Cardiac muscle cell (in vitro differentiated cells and primary cell): ENCODE measurements at regions not wholly inside any gene's neighbourhood (a gene's known extent, or its start where the extent isn't known, plus 50 kb on each side); places are given as distances from the start of the nearest gene placed in this dataset.

Experiments
- DNase-seq, 2 donors: peaks; one replicate each; pipeline versions ENCODE4 v3.0.0 to v3.0.0-alpha.2; 2010 to 2017; ENCODE audit warnings: low read depth in 1 of 2, low spot score in 1 of 2
- H3K27ac ChIP-seq: fragments of 200-600 bp; sonication (generic); 2 replicates; pipeline ENCODE4 v1.5.1; 2016
- H3K27me3 ChIP-seq: fragments of 200-600 bp; sonication (generic); 2 replicates; pipeline ENCODE4 v1.6.0; 2016; ENCODE audit warnings: control low read depth
- H3K36me3 ChIP-seq: fragments of 200-600 bp; sonication (generic); 2 replicates; pipeline ENCODE4 v1.5.1; 2016; ENCODE audit warnings: control low read depth
- H3K4me1 ChIP-seq: fragments of 200-600 bp; sonication (generic); 2 replicates; pipeline ENCODE4 v1.8.1; 2017; ENCODE audit warnings: low read depth, mild to moderate bottlenecking, mixed run types
- H3K4me3 ChIP-seq: fragments of 200-600 bp; sonication (generic); 2 replicates; pipeline ENCODE4 v1.5.1; 2016; ENCODE audit warnings: mild to moderate bottlenecking
- H3K9me3 ChIP-seq: fragments of 200-600 bp; sonication (generic); 2 replicates; pipeline ENCODE4 v1.5.1; 2017; ENCODE audit warnings: low read depth, mild to moderate bottlenecking, control low read depth
- CTCF ChIP-seq: IDR thresholded peaks from 2 replicates; pipeline ENCODE4 v1.5.1; 2012; ENCODE audit warnings: low read depth, mild to moderate bottlenecking, low read length

GRCh38 chr9:29697011-29697410 is 2123.7 kb upstream of the C9orf72 start:
- no peak for TF ChIP-seq CTCF
- DNase-seq, result no peak
- H3K27ac ChIP-seq, result no peak overlapping the region

DNA sequence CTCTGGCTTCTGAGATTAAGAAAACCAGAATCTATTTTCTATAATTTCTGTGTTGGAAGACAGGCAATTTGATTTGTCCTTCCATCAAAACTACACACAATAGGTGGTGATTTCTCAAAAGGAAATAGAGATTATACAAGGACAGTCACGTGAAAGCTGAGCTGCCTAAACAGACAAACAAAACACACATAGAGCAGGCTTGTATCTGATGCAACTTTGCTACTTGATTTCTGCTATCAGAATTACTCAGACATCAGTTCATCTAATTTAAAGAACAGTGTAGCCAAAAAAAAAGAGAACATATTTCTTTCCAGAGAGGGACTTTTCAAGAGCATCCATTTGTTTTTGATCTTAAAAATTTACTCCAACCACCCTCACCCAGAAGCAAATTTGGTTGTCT is 2128.3 kb upstream of the C9orf72 start:
- Histone ChIP-seq H3K4me1 (no peaks in the 10 kb centered on the region), H3K27me3 (no peaks in the 10 kb centered on the region), H3K27ac (no peak overlapping the region), H3K9me3 (no peaks in the 10 kb centered on the region), H3K4me3 (no peak overlapping the region), H3K36me3 (no peaks in the 10 kb centered on the region)
- no peak for TF ChIP-seq CTCF
- no peak for DNase-seq

More at GRCh38 chr9:29697011-29697410, 2123.7 kb upstream of the C9orf72 start:
- H3K9me3 ChIP-seq, result no peaks in the 10 kb centered on the region
- H3K36me3 ChIP-seq, result no peaks in the 10 kb centered on the region
- no peaks in the 10 kb centered on the region for H3K4me1 ChIP-seq
- no peak overlapping the region for H3K4me3 ChIP-seq
- H3K27me3 ChIP-seq, result no peaks in the 10 kb centered on the region

DNA sequence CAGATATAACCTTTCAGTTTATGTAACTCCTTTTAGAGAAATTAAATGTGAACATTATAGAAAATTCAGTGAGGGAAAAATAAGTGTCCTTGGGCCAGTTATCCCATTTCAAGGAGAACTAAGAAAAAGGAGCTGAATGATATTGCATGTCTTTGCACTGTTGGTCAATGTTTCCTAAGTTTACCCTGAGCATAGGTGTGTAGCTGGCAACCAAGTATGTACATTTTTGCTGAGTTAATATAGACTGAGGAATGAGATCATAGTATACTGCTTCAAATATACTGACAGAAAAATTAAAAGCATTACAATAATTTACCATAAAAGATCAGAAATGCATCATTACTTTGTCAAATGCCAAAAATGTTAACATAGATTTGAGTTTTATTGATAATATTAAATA is 2128.7 kb upstream of the C9orf72 start:
- Histone ChIP-seq H3K9me3 (no peaks in the 10 kb centered on the region), H3K27me3 (no peaks in the 10 kb centered on the region), H3K4me3 (no peak overlapping the region), H3K4me1 (no peaks in the 10 kb centered on the region), H3K36me3 (no peaks in the 10 kb centered on the region), H3K27ac (no peak overlapping the region)
- TF ChIP-seq CTCF, result no peak
- DNase-seq, result no peak

GRCh38 chr9:29714860-29715259 is 2141.6 kb upstream of the C9orf72 start:
- Histone ChIP-seq H3K27ac (no peak overlapping the region), H3K4me1 (no peaks in the 10 kb centered on the region), H3K9me3 (no peaks in the 10 kb centered on the region), H3K27me3 (no peaks in the 10 kb centered on the region), H3K36me3 (no peaks in the 10 kb centered on the region), H3K4me3 (no peak overlapping the region)
- DNase-seq, result no peak
- TF ChIP-seq CTCF, result no peak

GRCh38 chr9:29717631-29718030 is 2144.3 kb upstream of the C9orf72 start:
- Histone ChIP-seq H3K4me1 (no peaks in the 10 kb centered on the region), H3K27me3 (no peaks in the 10 kb centered on the region), H3K36me3 (no peaks in the 10 kb centered on the region), H3K9me3 (no peaks in the 10 kb centered on the region), H3K27ac (no peak overlapping the region), H3K4me3 (no peak overlapping the region)
- no peak for DNase-seq
- TF ChIP-seq CTCF, result no peak

DNA sequence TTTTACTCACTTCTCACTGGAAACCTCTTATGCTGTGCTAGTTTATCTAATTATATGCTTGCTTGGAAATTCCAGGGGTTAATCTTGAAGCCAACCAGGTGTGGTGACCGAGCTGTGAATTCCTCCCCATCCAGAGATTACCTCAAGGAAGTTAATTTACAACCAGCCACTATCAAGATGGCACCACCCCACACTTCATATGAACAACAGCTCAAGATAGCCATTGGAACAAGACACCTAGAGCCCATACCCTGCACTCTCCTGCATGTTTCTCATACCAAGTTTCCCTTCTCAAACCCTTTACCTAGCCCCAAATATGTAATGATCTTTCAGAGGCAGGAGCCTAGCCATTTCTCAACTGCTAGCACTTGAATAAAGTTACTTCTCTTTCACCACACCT is 2156.9 kb upstream of the C9orf72 start:
- Histone ChIP-seq H3K27ac (no peak overlapping the region), H3K9me3 (no peaks in the 10 kb centered on the region), H3K4me1 (no peaks in the 10 kb centered on the region), H3K36me3 (no peaks in the 10 kb centered on the region), H3K4me3 (no peak overlapping the region), H3K27me3 (no peaks in the 10 kb centered on the region)
- TF ChIP-seq CTCF, result no peak
- DNase-seq, result no peak
